HepG2 (cell line): ENCODE measurements at regions not wholly inside any gene's neighbourhood (a gene's known extent, or its start where the extent isn't known, plus 50 kb on each side); places are given as distances from the start of the nearest gene placed in this dataset.

Experiments
- CENPT ChIP-seq: sonication (generic); formaldehyde crosslinking; IDR thresholded peaks from 2 replicates; pipeline ENCODE4 v1.8.0; 2022; ENCODE audit warnings: low read depth, mild to moderate bottlenecking, moderate library complexity, missing genetic modification reagents
- GLMP ChIP-seq: sonication (generic); formaldehyde crosslinking; IDR thresholded peaks from 2 replicates; pipeline ENCODE4 v1.9.0; 2021; ENCODE audit warnings: missing genetic modification reagents, mild to moderate bottlenecking, borderline replicate concordance
- HNF4G ChIP-seq, 2 experiments: sonication (generic) in 1 of 2; formaldehyde crosslinking in 1 of 2; IDR thresholded peaks; 2 replicates each; pipeline versions ENCODE4 v1.4.0 to v1.6.1; 2011 to 2020; ENCODE audit warnings: borderline replicate concordance in 2 of 2, low read depth in 2 of 2, mild to moderate bottlenecking in 2 of 2, low read length in 1 of 2, missing genetic modification reagents in 1 of 2, moderate library complexity in 1 of 2
- HOXA7 ChIP-seq: sonication (generic); formaldehyde crosslinking; IDR thresholded peaks from 2 replicates; pipeline ENCODE4 v1.8.1; 2022; ENCODE audit warnings: mild to moderate bottlenecking, missing genetic modification reagents, moderate library complexity
- KLF16 ChIP-seq, 2 experiments: sonication (generic) in 1 of 2; formaldehyde crosslinking in 1 of 2; IDR thresholded peaks; 2 replicates each; pipeline versions ENCODE4 v1.6.1 to v1.8.0; 2016 to 2023; ENCODE audit warnings: missing genetic modification reagents in 2 of 2, missing compliant biosample characterization in 1 of 2
- ONECUT2 ChIP-seq: sonication (generic); formaldehyde crosslinking; IDR thresholded peaks from 2 replicates; pipeline ENCODE4 v1.4.0; 2020; ENCODE audit warnings: missing genetic modification reagents
- RERE ChIP-seq: IDR thresholded peaks from 2 replicates; pipeline ENCODE4 v1.6.1; 2016; ENCODE audit warnings: low read depth, missing genetic modification reagents, missing compliant biosample characterization
- RNF219 ChIP-seq: sonication (generic); formaldehyde crosslinking; IDR thresholded peaks from 2 replicates; pipeline ENCODE4 v1.5.0; 2020; ENCODE audit warnings: mild to moderate bottlenecking, missing genetic modification reagents
- THAP11 ChIP-seq: IDR thresholded peaks from 2 replicates; pipeline ENCODE4 v1.6.1; 2016; ENCODE audit warnings: missing biosample characterization, missing genetic modification reagents
- ZNF460 ChIP-seq: sonication (generic); formaldehyde crosslinking; IDR thresholded peaks from 2 replicates; pipeline ENCODE4 v1.5.1; 2020; ENCODE audit warnings: missing genetic modification reagents, mild to moderate bottlenecking, borderline replicate concordance
- ZNF839 ChIP-seq: sonication (generic); formaldehyde crosslinking; IDR thresholded peaks from 2 replicates; pipeline ENCODE4 v1.4.0; 2020; ENCODE audit warnings: missing genetic modification reagents, mild to moderate bottlenecking, borderline replicate concordance
- TF ChIP-seq, protein P1 (sequence below): sonication (generic); formaldehyde crosslinking; IDR thresholded peaks from 2 replicates; pipeline ENCODE4 v1.5.0; 2020; ENCODE audit warnings: missing genetic modification reagents, mild to moderate bottlenecking, borderline replicate concordance
- TF ChIP-seq, protein P2 (sequence below): sonication (generic); formaldehyde crosslinking; IDR thresholded peaks from 2 replicates; pipeline ENCODE4 v1.5.0; 2020; ENCODE audit warnings: mild to moderate bottlenecking, missing genetic modification reagents

DNA sequence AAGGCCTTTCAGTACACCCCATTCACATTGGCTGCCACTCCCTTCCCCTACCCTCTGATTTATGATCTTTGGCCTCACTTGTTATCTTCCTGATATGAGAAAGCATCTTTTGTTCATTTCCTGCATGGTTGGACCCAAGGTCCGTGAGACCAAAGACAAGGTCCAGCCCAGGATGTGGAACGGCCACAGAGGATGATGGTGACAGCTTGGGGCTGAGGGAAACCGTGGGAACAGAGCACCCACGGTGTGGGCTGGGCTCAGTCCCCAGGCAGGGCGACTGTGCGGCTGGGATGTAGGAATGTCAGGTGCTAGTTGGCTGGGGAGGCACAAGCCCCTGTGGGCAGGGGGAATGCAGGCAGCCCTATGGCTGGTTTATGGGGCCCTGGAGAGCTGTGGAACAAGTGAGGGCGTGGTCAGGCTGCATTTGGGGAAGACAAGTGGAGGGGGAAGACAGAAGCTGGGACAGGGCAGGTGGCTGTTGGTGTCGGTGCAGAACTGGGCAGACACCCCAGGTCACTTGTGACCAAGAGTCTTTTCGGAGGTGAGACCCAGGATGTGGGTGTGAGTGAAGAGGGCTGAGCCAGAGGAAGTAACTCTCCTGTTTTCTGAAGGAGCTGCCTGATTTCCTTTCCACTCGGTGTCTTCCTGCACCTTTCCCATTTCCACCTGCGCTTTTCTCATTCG lies 51.7 kb upstream of the IGFBP3 start (continued):
- TF ChIP-seq, protein P1, sequence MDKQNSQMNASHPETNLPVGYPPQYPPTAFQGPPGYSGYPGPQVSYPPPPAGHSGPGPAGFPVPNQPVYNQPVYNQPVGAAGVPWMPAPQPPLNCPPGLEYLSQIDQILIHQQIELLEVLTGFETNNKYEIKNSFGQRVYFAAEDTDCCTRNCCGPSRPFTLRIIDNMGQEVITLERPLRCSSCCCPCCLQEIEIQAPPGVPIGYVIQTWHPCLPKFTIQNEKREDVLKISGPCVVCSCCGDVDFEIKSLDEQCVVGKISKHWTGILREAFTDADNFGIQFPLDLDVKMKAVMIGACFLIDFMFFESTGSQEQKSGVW (CRISPR knock-in tag), result no peak
- TF ChIP-seq GLMP (CRISPR knock-in tag), result no peak
- no peak for TF ChIP-seq RNF219 (CRISPR knock-in tag)
- no peak for TF ChIP-seq ZNF839
- no peak for TF ChIP-seq RERE
- TF ChIP-seq, protein P2, sequence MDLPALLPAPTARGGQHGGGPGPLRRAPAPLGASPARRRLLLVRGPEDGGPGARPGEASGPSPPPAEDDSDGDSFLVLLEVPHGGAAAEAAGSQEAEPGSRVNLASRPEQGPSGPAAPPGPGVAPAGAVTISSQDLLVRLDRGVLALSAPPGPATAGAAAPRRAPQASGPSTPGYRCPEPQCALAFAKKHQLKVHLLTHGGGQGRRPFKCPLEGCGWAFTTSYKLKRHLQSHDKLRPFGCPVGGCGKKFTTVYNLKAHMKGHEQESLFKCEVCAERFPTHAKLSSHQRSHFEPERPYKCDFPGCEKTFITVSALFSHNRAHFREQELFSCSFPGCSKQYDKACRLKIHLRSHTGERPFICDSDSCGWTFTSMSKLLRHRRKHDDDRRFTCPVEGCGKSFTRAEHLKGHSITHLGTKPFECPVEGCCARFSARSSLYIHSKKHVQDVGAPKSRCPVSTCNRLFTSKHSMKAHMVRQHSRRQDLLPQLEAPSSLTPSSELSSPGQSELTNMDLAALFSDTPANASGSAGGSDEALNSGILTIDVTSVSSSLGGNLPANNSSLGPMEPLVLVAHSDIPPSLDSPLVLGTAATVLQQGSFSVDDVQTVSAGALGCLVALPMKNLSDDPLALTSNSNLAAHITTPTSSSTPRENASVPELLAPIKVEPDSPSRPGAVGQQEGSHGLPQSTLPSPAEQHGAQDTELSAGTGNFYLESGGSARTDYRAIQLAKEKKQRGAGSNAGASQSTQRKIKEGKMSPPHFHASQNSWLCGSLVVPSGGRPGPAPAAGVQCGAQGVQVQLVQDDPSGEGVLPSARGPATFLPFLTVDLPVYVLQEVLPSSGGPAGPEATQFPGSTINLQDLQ (CRISPR knock-in tag), result no peak
- no peak for TF ChIP-seq ONECUT2
- no peak for TF ChIP-seq ZNF460 (CRISPR knock-in tag)
- no peak for TF ChIP-seq CENPT (CRISPR knock-in tag)
- peak; percentile 46; the same call in 1 of the 2 replicates for TF ChIP-seq THAP11 (CRISPR knock-in tag)
- TF ChIP-seq KLF16 (CRISPR knock-in tag; IDR thresholded peaks at IDR 0.05), result peak in 1 of 2 experiments; percentile 67; a peak in 2 of 4 replicates
- no peak for TF ChIP-seq HNF4G (IDR thresholded peaks at IDR 0.05; ENCODE audit: borderline replicate concordance, low read depth, low read length)
- peak; percentile 84; the same call in 1 of the 2 replicates for TF ChIP-seq HNF4G (CRISPR knock-in tag; IDR thresholded peaks at IDR 0.05; ENCODE audit: borderline replicate concordance, low read depth)
- TF ChIP-seq HOXA7, result no peak
